ENCODE measurements at regions not wholly inside any gene's neighbourhood (a gene's known extent, or its start where the extent isn't known, plus 50 kb on each side); places are given as distances from the start of the nearest gene placed in this dataset.

- Histone ChIP-seq H3K27ac (ENCODE audit: low read depth) (no peak overlapping the region), H3K9me2 (ENCODE audit: insufficient read depth) (no peaks in the 10 kb centered on the region; the same call in 1 of the 2 replicates), H3K79me2 (replicated peaks; ENCODE audit: insufficient read depth) (no peaks in the 10 kb centered on the region), H3F3A (replicated peaks; ENCODE audit: low read depth) (no peaks in the 10 kb centered on the region), H3K4me3 (no peak overlapping the region), H3K4me1 (ENCODE audit: insufficient read depth) (no peaks in the 10 kb centered on the region), H3K36me3 (ENCODE audit: insufficient read depth) (no peaks in the 10 kb centered on the region), H3K4me2 (no peak overlapping the region), H2AFZ (no peak overlapping the region), H4K20me1 (replicated peaks; ENCODE audit: insufficient read depth) (no peaks in the 10 kb centered on the region), H3K27me3 (ENCODE audit: insufficient read depth) (no peaks in the 10 kb centered on the region)
- DNase-seq (ENCODE audit: low spot score) (no peak), ATAC-seq (no peak)
- Mint-ChIP-seq H3K4me3 (no peak overlapping the region), H3K27ac (no peak overlapping the region; the same call in 1 of the 2 replicates), H3K9me3 (no peaks in the 10 kb centered on the region; the same call in 2 of the 3 replicates), H3K36me3 (ENCODE audit: low read depth) (no peaks in the 10 kb centered on the region; the same call in 2 of the 3 replicates), H3K4me1 (0 out of 3 replicates have a peak, but pooled peaks cover under 1% of the 10 kb centered on the region), H3K27me3 (ENCODE audit: insufficient read depth, low read depth, poor library complexity) (peaks cover 4% of the 10 kb centered on the region)
- no peak for TF ChIP-seq EZH2phosphoT487 (IDR thresholded peaks at IDR 0.05; ENCODE audit: unreplicated experiment)
- TF ChIP-seq NANOG (IDR thresholded peaks at IDR 0.05; ENCODE audit: borderline replicate concordance): no peak
- TF ChIP-seq ETS1 (IDR thresholded peaks at IDR 0.05): no peak
- no peak for TF ChIP-seq REST (IDR thresholded peaks at IDR 0.05; ENCODE audit: unreplicated experiment)
- no peak for TF ChIP-seq JUNB (IDR thresholded peaks at IDR 0.05; ENCODE audit: unreplicated experiment)
- TF ChIP-seq ZNF114 (CRISPR knock-in tag; IDR thresholded peaks at IDR 0.05): no peak
- TF ChIP-seq ZNF462 (CRISPR knock-in tag; IDR thresholded peaks at IDR 0.05): no peak
- no peak for TF ChIP-seq EZH2 (IDR thresholded peaks at IDR 0.05; ENCODE audit: low read depth, unreplicated experiment)
- no peak for TF ChIP-seq ZNF331 (CRISPR knock-in tag; IDR thresholded peaks at IDR 0.05; ENCODE audit: low read depth)
- TF ChIP-seq CTCF (conservative IDR thresholded peaks at IDR 0.05; ENCODE audit: low read depth in 2 of 2): no peak
- TF ChIP-seq CREB1 (CRISPR knock-in tag; IDR thresholded peaks at IDR 0.05; ENCODE audit: low read depth): no peak
- no peak for TF ChIP-seq STAT1 (IDR thresholded peaks at IDR 0.05; ENCODE audit: unreplicated experiment)
- no peak for TF ChIP-seq POLR2AphosphoS5 (IDR thresholded peaks at IDR 0.05; ENCODE audit: low read depth)
Measured at GRCh38 chr7:152512706-152513105, 76.9 kb upstream of the KMT2C start.
